Astrocyte (in vitro differentiated cells and primary cell): ENCODE measurements at regions not wholly inside any gene's neighbourhood (a gene's known extent, or its start where the extent isn't known, plus 50 kb on each side); places are given as distances from the start of the nearest gene placed in this dataset.

Source experiments
- CTCF ChIP-seq: IDR thresholded peaks from 2 replicates; pipeline ENCODE4 v1.5.1; 2011; ENCODE audit warnings: low read depth, mild to moderate bottlenecking, inconsistent platforms, low read length, moderate library complexity; ENCODE audit not compliant: insufficient read depth
- EZH2 ChIP-seq: IDR thresholded peaks from 2 replicates; pipeline ENCODE4 v1.6.1; 2012; ENCODE audit warnings: mild to moderate bottlenecking, low read length, inconsistent platforms; ENCODE audit not compliant: insufficient read depth

GRCh38 chr1:224820341-224820740, 109.1 kb upstream of the DNAH14 start:
- TF ChIP-seq EZH2 (no peak), CTCF (no peak)
